Medulla oblongata (tissue), 1 donor: ENCODE measurements at regions not wholly inside any gene's neighbourhood (a gene's known extent, or its start where the extent isn't known, plus 50 kb on each side); places are given as distances from the start of the nearest gene placed in this dataset.

ENCODE experiments used
- DNase-seq: peaks from one replicate; pipeline ENCODE4 v3.0.0-alpha.2; 2015; ENCODE audit errors: extremely low spot score

- DNase-seq: no peak
Observed at GRCh38 chr2:137729305-137729704, 235.0 kb upstream of the HNMT start.

GRCh38 chr2:137737559-137737958, 226.7 kb upstream of the HNMT start:
- no peak for DNase-seq

- DNase-seq: no peak
Observed at GRCh38 chr2:137741784-137742362, 222.4 kb upstream of the HNMT start.

- no peak for DNase-seq
Observed at GRCh38 chr2:137747509-137747908, 216.8 kb upstream of the HNMT start.

GRCh38 chr2:137748533-137748932, 215.7 kb upstream of the HNMT start:
- no peak for DNase-seq

- no peak for DNase-seq
Observed at GRCh38 chr2:137764646-137765045, 199.6 kb upstream of the HNMT start.

GRCh38 chr2:137769406-137769805, 194.9 kb upstream of the HNMT start:
- no peak for DNase-seq

GRCh38 chr2:137770166-137770565, 194.1 kb upstream of the HNMT start:
- no peak for DNase-seq

GRCh38 chr2:137771064-137771463, 193.2 kb upstream of the HNMT start:
- no peak for DNase-seq

- DNase-seq: no peak
Observed at GRCh38 chr2:137772451-137772850, 191.8 kb upstream of the HNMT start.

- no peak for DNase-seq
Observed at GRCh38 chr2:137775529-137775928, 188.7 kb upstream of the HNMT start.

GRCh38 chr2:137776697-137777096, 187.6 kb upstream of the HNMT start:
- no peak for DNase-seq

GRCh38 chr2:137797641-137798040, 166.6 kb upstream of the HNMT start:
- DNase-seq: no peak

- DNase-seq: no peak
Observed at GRCh38 chr2:137799600-137799999, 164.7 kb upstream of the HNMT start.

GRCh38 chr2:137800386-137800785, 163.9 kb upstream of the HNMT start:
- DNase-seq: no peak

GRCh38 chr2:137801228-137801627, 163.0 kb upstream of the HNMT start:
- DNase-seq: no peak

GRCh38 chr2:137802038-137802437, 162.2 kb upstream of the HNMT start:
- DNase-seq: no peak

GRCh38 chr2:137806068-137806805, 158.0 kb upstream of the HNMT start:
- no peak for DNase-seq

- DNase-seq: no peak
Observed at GRCh38 chr2:137809252-137809651, 155.0 kb upstream of the HNMT start.

GRCh38 chr2:137809837-137810236, 154.4 kb upstream of the HNMT start:
- no peak for DNase-seq

- no peak for DNase-seq
Observed at GRCh38 chr2:137812517-137812916, 151.8 kb upstream of the HNMT start.

GRCh38 chr2:137813176-137813575, 151.1 kb upstream of the HNMT start:
- DNase-seq: no peak

GRCh38 chr2:137817058-137817457, 147.2 kb upstream of the HNMT start:
- no peak for DNase-seq

GRCh38 chr2:137823196-137823595, 141.1 kb upstream of the HNMT start:
- no peak for DNase-seq
